RKO (cell line): ENCODE measurements at regions not wholly inside any gene's neighbourhood (a gene's known extent, or its start where the extent isn't known, plus 50 kb on each side); places are given as distances from the start of the nearest gene placed in this dataset.

Experiments
- DNase-seq: peaks from one replicate; pipeline ENCODE4 v3.0.0-alpha.2; 2016; ENCODE audit warnings: low spot score

GRCh38 chr2:195407783-195408182, 249.2 kb upstream of the SLC39A10 start:
- DNase-seq = peak; percentile 44

- DNase-seq = no peak
Measured at GRCh38 chr2:195406886-195407603, 250.0 kb upstream of the SLC39A10 start.

GRCh38 chr2:195404651-195405050, 252.4 kb upstream of the SLC39A10 start:
- DNase-seq = no peak

GRCh38 chr2:195396479-195396878, 260.5 kb upstream of the SLC39A10 start:
- DNase-seq = no peak

- DNase-seq = no peak
Measured at GRCh38 chr2:195395362-195395761, 261.7 kb upstream of the SLC39A10 start.

GRCh38 chr2:195392446-195393336, 264.3 kb upstream of the SLC39A10 start:
- no peak for DNase-seq

GRCh38 chr2:195390686-195391321, 266.2 kb upstream of the SLC39A10 start:
- no peak for DNase-seq

GRCh38 chr2:195388028-195388427, 269.0 kb upstream of the SLC39A10 start:
- no peak for DNase-seq

GRCh38 chr2:195382186-195382585, 274.8 kb upstream of the SLC39A10 start:
- DNase-seq = no peak

GRCh38 chr2:195370167-195370943, 286.7 kb upstream of the SLC39A10 start:
- DNase-seq = no peak

- DNase-seq = no peak
Measured at GRCh38 chr2:195369218-195369587, 287.8 kb upstream of the SLC39A10 start.

GRCh38 chr2:195368249-195369217, 288.5 kb upstream of the SLC39A10 start:
- no peak for DNase-seq

GRCh38 chr2:195367809-195368208, 289.2 kb upstream of the SLC39A10 start:
- DNase-seq = no peak

GRCh38 chr2:195364015-195364965, 292.7 kb upstream of the SLC39A10 start:
- DNase-seq = peak; percentile 47

GRCh38 chr2:195363496-195363895, 293.5 kb upstream of the SLC39A10 start:
- no peak for DNase-seq

- DNase-seq = no peak
Measured at GRCh38 chr2:195360242-195360641, 296.8 kb upstream of the SLC39A10 start.

- DNase-seq = no peak
Measured at GRCh38 chr2:195359043-195359735, 297.8 kb upstream of the SLC39A10 start.

- DNase-seq = no peak
Measured at GRCh38 chr2:195356920-195357440, 300.0 kb upstream of the SLC39A10 start.

- DNase-seq = no peak
Measured at GRCh38 chr2:195356026-195356425, 301.0 kb upstream of the SLC39A10 start.
